Prostate gland (tissue), 2 donors: ENCODE measurements at regions not wholly inside any gene's neighbourhood (a gene's known extent, or its start where the extent isn't known, plus 50 kb on each side); places are given as distances from the start of the nearest gene placed in this dataset.

Source experiments
- POLR2AphosphoS5 ChIP-seq: sonication (generic); formaldehyde crosslinking; IDR thresholded peaks from one replicate; pipeline ENCODE4 v1.6.1; 2017; ENCODE audit warnings: antibody characterized with exemption
- TF ChIP-seq, protein P1 (sequence below), 4 experiments: fragments of 200-600 bp in 2 of 4; fragments of 450-650 bp in 2 of 4; sonication (generic) in 2 of 4; IDR thresholded peaks; 1 replicate in 3 of 4; 2 replicates in 1 of 4; pipeline ENCODE4 v1.5.1; 2016 to 2019; ENCODE audit warnings: antibody characterized with exemption in 4 of 4, mild to moderate bottlenecking in 2 of 4, moderate library complexity in 2 of 4

DNA sequence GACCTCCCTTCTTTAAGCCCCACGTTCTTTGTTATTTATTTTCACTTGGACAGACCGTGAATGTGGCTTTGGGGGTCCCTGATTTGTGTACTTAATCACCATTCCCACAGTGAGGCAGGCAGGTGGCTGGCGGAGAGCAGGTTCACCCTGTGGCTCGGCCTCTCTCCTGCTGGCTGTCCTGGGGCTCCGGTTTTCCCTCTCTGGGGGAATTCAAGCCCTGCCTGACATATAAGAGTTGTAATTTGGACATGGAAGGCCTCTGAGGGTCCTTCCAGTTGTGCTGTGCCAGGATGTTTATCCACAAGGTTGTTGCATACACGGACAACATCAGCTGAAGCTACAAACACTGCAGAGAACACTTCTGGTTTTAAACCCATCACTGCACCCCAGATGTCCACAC, 824.5 kb downstream of the TBC1D22A start:
- TF ChIP-seq, protein P1, sequence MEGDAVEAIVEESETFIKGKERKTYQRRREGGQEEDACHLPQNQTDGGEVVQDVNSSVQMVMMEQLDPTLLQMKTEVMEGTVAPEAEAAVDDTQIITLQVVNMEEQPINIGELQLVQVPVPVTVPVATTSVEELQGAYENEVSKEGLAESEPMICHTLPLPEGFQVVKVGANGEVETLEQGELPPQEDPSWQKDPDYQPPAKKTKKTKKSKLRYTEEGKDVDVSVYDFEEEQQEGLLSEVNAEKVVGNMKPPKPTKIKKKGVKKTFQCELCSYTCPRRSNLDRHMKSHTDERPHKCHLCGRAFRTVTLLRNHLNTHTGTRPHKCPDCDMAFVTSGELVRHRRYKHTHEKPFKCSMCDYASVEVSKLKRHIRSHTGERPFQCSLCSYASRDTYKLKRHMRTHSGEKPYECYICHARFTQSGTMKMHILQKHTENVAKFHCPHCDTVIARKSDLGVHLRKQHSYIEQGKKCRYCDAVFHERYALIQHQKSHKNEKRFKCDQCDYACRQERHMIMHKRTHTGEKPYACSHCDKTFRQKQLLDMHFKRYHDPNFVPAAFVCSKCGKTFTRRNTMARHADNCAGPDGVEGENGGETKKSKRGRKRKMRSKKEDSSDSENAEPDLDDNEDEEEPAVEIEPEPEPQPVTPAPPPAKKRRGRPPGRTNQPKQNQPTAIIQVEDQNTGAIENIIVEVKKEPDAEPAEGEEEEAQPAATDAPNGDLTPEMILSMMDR (IDR thresholded peaks at IDR 0.05): no peak
- no peak for TF ChIP-seq POLR2AphosphoS5
